ENCODE measurements at regions not wholly inside any gene's neighbourhood (a gene's known extent, or its start where the extent isn't known, plus 50 kb on each side); places are given as distances from the start of the nearest gene placed in this dataset.

GRCh38 chr4:62250100-62250499 is 1050.0 kb downstream of the ADGRL3 start:
- in situ Hi-C loops (cut with HindIII; ENCODE audit: low sequenced_read_pairs): no loop called here
- H3K4me3 ChIP-seq (ENCODE audit: low read depth, low read length): no peak overlapping the region
- no peak for DNase-seq (ENCODE audit: low read depth)
- no peak for TF ChIP-seq CTCF (IDR thresholded peaks at IDR 0.05; ENCODE audit: low read depth, low read length, missing control alignments)

GRCh38 chr4:62243895-62244294 is 1043.8 kb downstream of the ADGRL3 start:
- in situ Hi-C loops (cut with HindIII; ENCODE audit: low sequenced_read_pairs): no loop called here
- TF ChIP-seq CTCF (IDR thresholded peaks at IDR 0.05; ENCODE audit: low read depth, low read length, missing control alignments): no peak
- H3K4me3 ChIP-seq (ENCODE audit: low read depth, low read length): no peak overlapping the region
- DNase-seq (ENCODE audit: low read depth): no peak

- in situ Hi-C loops (cut with HindIII; ENCODE audit: low sequenced_read_pairs): no loop called here
- TF ChIP-seq CTCF (IDR thresholded peaks at IDR 0.05; ENCODE audit: low read depth, low read length, missing control alignments): no peak
- H3K4me3 ChIP-seq (ENCODE audit: low read depth, low read length): no peak overlapping the region
- no peak for DNase-seq (ENCODE audit: low read depth)
Observed at GRCh38 chr4:62235911-62236310, 1035.8 kb downstream of the ADGRL3 start.

- no peak for TF ChIP-seq CTCF (IDR thresholded peaks at IDR 0.05; ENCODE audit: low read depth, low read length, missing control alignments)
- H3K4me3 ChIP-seq (ENCODE audit: low read depth, low read length): no peak overlapping the region
- in situ Hi-C loops (cut with HindIII; ENCODE audit: low sequenced_read_pairs): no loop called here
- DNase-seq (ENCODE audit: low read depth): no peak
Observed at GRCh38 chr4:62232814-62233213, 1032.7 kb downstream of the ADGRL3 start.

GRCh38 chr4:62231994-62232393 is 1031.9 kb downstream of the ADGRL3 start:
- DNase-seq (ENCODE audit: low read depth): no peak
- H3K4me3 ChIP-seq (ENCODE audit: low read depth, low read length): no peak overlapping the region
- no peak for TF ChIP-seq CTCF (IDR thresholded peaks at IDR 0.05; ENCODE audit: low read depth, low read length, missing control alignments)
- in situ Hi-C loops (cut with HindIII; ENCODE audit: low sequenced_read_pairs): no loop called here

- no peak overlapping the region for H3K4me3 ChIP-seq (ENCODE audit: low read depth, low read length)
- DNase-seq (ENCODE audit: low read depth): peak; percentile 22
- no peak for TF ChIP-seq CTCF (IDR thresholded peaks at IDR 0.05; ENCODE audit: low read depth, low read length, missing control alignments)
- in situ Hi-C loops (cut with HindIII; ENCODE audit: low sequenced_read_pairs): no loop called here
Observed at GRCh38 chr4:62226082-62226481, 1026.0 kb downstream of the ADGRL3 start.

- no peak for DNase-seq (ENCODE audit: low read depth)
- H3K4me3 ChIP-seq (ENCODE audit: low read depth, low read length): no peak overlapping the region
- in situ Hi-C loops (cut with HindIII; ENCODE audit: low sequenced_read_pairs): no loop called here
- TF ChIP-seq CTCF (IDR thresholded peaks at IDR 0.05; ENCODE audit: low read depth, low read length, missing control alignments): no peak
Observed at GRCh38 chr4:62222121-62222520, 1022.0 kb downstream of the ADGRL3 start.
